NCI-H1436 (cell line): ENCODE measurements at regions not wholly inside any gene's neighbourhood (a gene's known extent, or its start where the extent isn't known, plus 50 kb on each side); places are given as distances from the start of the nearest gene placed in this dataset.

ENCODE experiments used
- DNase-seq: peaks from one replicate; lab custom pipeline; 2025; lab: John Stamatoyannopoulos, UW

- no peak for DNase-seq
These were observed 973.1 kb downstream of the TMEM182 start for GRCh38 chr2:103734911-103735310.

DNA sequence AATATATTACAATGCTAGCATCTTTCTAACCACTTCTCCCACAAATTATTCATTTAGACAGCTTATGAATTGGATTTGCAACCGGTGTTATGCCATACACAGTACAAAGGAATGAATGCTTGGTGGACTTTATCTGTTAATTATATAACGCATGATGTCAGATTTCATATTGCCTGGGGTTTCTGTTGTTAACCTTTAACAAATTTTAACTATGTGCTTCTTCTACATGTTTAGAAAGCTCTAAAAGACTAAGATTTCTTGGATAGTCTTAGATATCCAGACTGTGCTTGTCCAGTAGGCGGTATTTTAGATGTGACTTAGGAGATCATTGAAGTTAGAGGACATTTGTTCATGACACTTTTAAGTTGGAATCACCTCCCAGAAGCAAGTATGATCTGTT lies 976.3 kb downstream of the TMEM182 start:
- no peak for DNase-seq

GRCh38 chr2:103738606-103739005 lies 976.8 kb downstream of the TMEM182 start:
- no peak for DNase-seq

GRCh38 chr2:103739186-103739585 lies 977.4 kb downstream of the TMEM182 start:
- DNase-seq = no peak

GRCh38 chr2:103739921-103740320 lies 978.1 kb downstream of the TMEM182 start:
- DNase-seq = no peak

DNA sequence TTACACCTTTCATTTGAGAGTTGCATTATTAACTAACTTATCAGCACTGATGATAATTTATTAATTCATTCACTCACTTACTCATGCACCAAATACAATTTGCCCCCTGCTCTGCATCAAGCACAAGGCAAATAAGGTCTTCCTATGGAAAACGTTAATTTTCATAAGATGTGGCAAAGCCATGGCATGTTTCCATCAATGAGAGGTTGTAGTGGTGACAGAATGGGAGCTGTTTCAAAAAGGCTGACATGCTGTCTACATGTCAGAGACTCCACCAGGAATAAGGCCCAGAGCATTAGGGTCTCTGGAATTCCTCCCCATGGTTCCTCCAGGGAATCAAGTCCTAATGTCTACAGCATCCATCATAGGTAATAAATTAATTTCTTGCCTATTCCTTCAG lies 978.8 kb downstream of the TMEM182 start:
- DNase-seq = no peak

DNA sequence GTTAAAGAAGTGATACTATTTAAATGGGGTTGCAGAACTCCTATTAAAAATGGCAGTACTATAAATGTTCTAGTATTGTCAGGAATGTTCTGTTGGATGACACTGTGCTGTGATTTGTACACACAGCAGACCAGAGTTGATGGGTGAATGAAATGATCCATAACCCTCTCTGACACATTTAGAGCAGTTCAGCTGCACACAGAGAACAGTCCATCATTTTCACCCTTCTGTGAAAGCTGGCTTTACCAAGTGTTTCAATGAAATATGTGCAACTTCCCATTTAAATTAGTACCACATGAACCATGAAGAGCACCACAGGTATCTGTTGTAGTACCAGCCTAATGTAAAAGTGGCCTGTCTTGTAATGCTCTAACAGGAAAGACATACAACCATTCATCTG lies 981.4 kb downstream of the TMEM182 start:
- DNase-seq = no peak

- DNase-seq = no peak
These were observed 992.7 kb downstream of the TMEM182 start for GRCh38 chr2:103754530-103754929.

DNA sequence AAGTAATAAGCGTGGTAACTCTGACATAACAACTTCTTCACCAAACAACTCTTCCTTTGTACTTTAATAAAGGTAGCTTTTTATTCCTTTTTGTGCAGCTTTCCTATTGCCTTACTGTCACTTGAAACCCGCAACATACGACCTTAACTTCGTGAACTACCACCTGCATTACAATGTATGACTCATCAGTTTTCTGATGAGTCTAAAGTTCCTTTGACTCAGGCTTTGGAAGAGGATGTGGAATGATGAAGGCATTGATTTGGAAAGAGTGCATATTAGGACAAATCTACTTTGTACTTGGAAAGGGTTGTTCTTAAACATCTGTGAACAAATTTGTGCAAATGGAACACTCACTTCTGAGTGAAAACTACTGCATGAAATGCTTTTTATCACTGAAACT lies 1012.1 kb downstream of the TMEM182 start:
- no peak for DNase-seq

DNA sequence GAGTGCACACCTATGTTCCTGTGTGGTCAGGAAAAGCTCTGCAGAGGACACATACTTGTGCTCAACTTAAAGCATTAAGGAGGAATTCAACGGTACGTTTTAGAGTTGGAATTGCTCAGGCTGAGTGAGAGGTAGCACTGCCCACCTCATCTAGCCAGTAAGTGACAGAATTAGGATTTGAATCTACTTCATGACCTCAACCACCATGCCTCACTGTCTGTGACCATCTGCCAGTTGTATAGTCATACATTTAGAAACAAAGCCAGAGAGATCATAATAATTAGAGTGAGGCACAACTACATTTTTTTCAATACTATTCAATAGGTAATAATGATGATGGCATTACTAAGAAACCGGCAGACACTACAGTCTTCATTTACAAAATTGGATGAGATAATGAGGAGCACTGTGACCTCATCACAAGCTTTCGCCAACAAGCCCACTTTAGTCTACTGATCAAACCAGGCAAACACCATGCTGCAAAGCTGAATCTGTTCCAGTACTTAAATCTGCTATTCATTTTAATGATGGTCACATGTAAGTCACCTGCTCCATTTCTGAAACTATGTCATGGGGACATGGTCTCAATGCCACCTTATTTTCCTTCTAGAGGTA lies 1018.4 kb downstream of the TMEM182 start:
- no peak for DNase-seq

DNA sequence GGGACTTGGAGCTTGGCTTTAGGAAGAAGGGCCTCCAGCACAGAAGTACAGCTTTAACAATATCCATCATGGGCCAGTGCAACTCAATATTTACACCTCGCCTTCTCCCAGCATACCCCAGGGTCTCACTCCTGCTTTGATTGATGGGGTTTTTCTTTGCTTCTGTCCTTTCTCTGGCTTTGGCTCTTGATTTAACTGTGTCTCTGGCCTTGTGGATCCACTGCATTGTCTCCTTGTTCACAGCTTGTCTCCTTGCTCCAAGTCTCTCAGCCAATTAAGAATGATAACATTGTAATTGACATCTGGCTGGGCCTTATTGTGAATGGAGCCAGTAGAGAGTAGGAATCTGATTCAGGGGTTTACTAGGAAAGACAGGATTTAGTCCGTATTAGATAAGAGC lies 1019.5 kb downstream of the TMEM182 start:
- no peak for DNase-seq

- DNase-seq = no peak
These were observed 1022.4 kb downstream of the TMEM182 start for GRCh38 chr2:103784261-103784660.

- DNase-seq = no peak
These were observed 1023.6 kb downstream of the TMEM182 start for GRCh38 chr2:103785432-103785831.

- DNase-seq = no peak
These were observed 1024.1 kb downstream of the TMEM182 start for GRCh38 chr2:103785956-103786355.

DNA sequence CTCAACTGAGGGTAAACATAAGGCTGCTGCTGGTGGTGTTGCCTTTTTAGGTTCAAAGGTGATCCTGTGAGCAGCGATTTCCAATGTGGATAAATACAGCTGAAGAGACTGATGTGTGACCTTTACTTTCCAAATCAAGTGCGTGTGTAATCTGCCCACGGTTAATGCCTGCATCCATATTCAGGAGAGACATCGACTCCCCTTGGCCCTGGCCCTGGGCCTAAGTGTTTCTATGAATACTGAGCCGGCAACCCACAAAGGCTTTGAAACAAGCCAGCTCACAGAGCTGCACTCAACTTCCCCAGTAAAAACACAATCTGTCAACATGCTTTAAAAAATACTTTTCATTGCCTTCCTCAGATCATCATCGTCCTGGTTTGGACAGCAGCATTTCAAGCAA lies 1026.6 kb downstream of the TMEM182 start:
- DNase-seq = no peak

GRCh38 chr2:103788951-103789350 lies 1027.1 kb downstream of the TMEM182 start:
- no peak for DNase-seq

GRCh38 chr2:103789381-103790095 lies 1027.7 kb downstream of the TMEM182 start:
- DNase-seq = no peak

GRCh38 chr2:103792042-103792441 lies 1030.2 kb downstream of the TMEM182 start:
- no peak for DNase-seq

DNA sequence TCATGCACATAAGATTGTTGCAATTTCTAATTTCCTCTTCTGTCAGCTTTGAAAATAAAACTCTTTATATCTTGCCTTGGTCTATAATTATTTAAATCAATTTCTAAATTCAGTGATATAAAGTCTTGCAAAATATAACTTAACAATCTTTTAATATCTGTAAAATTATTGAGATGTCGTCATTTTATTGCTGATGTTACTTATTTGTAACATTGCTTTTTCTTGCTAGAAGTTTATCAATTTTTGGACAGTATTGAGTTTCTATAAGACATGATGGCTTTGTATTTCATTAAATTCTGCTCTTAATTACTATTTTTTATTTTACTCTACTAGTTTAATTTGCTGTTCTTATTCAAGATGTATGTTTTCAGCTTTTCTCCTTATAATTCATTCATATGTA lies 1036.5 kb downstream of the TMEM182 start:
- DNase-seq = no peak

DNA sequence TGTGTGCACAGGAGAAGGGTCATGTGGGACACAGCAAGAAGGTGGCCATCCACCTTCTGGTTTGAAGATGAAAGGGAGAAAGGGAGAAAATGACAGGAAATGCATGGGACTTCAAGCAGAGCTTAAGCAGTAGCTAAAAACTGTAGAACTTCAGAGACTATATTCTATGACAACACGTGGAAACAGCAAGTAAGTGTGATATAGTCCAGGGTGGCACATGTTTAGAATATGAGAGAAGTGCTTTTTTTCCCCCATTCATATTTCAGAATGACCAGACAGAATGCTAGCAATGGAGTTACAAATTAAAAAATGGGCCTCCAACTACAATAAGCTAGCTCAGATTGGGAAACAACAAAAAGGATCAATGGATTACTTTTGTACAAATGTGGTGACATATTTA lies 1042.2 kb downstream of the TMEM182 start:
- no peak for DNase-seq

GRCh38 chr2:103805746-103806145 lies 1043.9 kb downstream of the TMEM182 start:
- no peak for DNase-seq

GRCh38 chr2:103808814-103809213 lies 1045.1 kb upstream of the POU3F3 start:
- DNase-seq = no peak

DNA sequence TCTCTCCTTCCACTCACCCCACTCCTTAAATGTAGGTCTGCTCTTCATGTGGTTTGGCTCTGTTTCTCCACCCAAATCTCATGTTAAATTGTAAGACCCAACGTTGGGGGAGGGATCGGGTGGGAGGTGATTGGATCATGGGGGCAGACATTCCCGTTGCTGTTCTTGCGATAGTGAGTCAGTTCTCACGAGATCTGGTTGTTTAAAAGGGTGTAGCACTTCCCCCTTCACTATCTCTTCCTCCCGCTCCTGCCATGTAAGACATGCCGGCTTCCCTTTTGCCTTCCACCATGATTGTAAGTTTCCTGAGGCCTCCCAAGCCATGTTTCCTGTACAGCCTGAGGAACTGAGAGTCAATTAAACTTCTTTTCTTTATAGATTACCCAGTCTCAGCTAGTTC lies 1044.5 kb upstream of the POU3F3 start:
- no peak for DNase-seq

GRCh38 chr2:103809941-103810441 lies 1043.9 kb upstream of the POU3F3 start:
- DNase-seq = no peak
